Liver (tissue), 3 donors: ENCODE measurements at regions not wholly inside any gene's neighbourhood (a gene's known extent, or its start where the extent isn't known, plus 50 kb on each side); places are given as distances from the start of the nearest gene placed in this dataset.
"Not testable (repeated sequence)": the region's sequence is repeated elsewhere in the genome, so short reads cannot be mapped to it uniquely, and the experiment has no call there.

Experiments used
- CTCF ChIP-seq: fragments of 150-350 bp; IDR thresholded peaks from 2 replicates; pipeline ENCODE4 v1.5.1; 2017; ENCODE audit warnings: improper control_type of control experiment, low read depth, low read length; ENCODE audit not compliant: missing input control
- EGR1 ChIP-seq, 2 donors: IDR thresholded peaks; 2 replicates each; pipeline ENCODE4 v1.6.1; 2016 to 2018; ENCODE audit warnings: antibody characterized with exemption in 2 of 2, low read depth in 2 of 2
- FOXA1 ChIP-seq: IDR thresholded peaks from 2 replicates; pipeline ENCODE4 v1.6.1; 2016; ENCODE audit warnings: antibody characterized with exemption
- GABPA ChIP-seq, 2 donors: IDR thresholded peaks in 1 of 2; conservative IDR thresholded peaks in 1 of 2; 2 replicates each; pipeline ENCODE4 v1.6.1; 2016; ENCODE audit warnings: antibody characterized with exemption in 2 of 2, mild to moderate bottlenecking in 1 of 2, moderate library complexity in 1 of 2
- HNF4G ChIP-seq: IDR thresholded peaks from 2 replicates; pipeline ENCODE4 v1.6.1; 2016; ENCODE audit warnings: antibody characterized with exemption
- JUND ChIP-seq, 2 donors: IDR thresholded peaks; 2 replicates each; pipeline ENCODE4 v1.6.1; 2016; ENCODE audit warnings: antibody characterized with exemption in 2 of 2
- MAX ChIP-seq: IDR thresholded peaks from 2 replicates; pipeline ENCODE4 v1.6.1; 2016; ENCODE audit warnings: antibody characterized with exemption
- RAD21 ChIP-seq, 2 donors: IDR thresholded peaks; 2 replicates each; pipeline ENCODE4 v1.6.1; 2016; ENCODE audit warnings: antibody characterized with exemption in 2 of 2, mild to moderate bottlenecking in 2 of 2
- REST ChIP-seq: IDR thresholded peaks from 2 replicates; pipeline ENCODE4 v1.6.1; 2016; ENCODE audit warnings: antibody characterized with exemption, mild to moderate bottlenecking
- RXRA ChIP-seq, 2 donors: IDR thresholded peaks; 2 replicates each; pipeline ENCODE4 v1.6.1; 2017 to 2018; ENCODE audit warnings: antibody characterized with exemption in 2 of 2, mild to moderate bottlenecking in 1 of 2
- SP1 ChIP-seq: IDR thresholded peaks from 2 replicates; pipeline ENCODE4 v1.6.1; 2018; ENCODE audit warnings: antibody characterized with exemption, mild to moderate bottlenecking
- TAF1 ChIP-seq: conservative IDR thresholded peaks from 2 replicates; pipeline ENCODE4 v1.6.1; 2016; ENCODE audit warnings: antibody characterized with exemption, mild to moderate bottlenecking
- ZBTB33 ChIP-seq: IDR thresholded peaks from 2 replicates; pipeline ENCODE4 v1.6.1; 2016; ENCODE audit warnings: antibody characterized with exemption
- donor health status: healthy.
- donor health status: healthy.

GRCh38 chr3:21204122-21204521, 546.9 kb downstream of the ZNF385D start:
- TF ChIP-seq TAF1; CTCF; MAX; GABPA (IDR thresholded peaks at IDR 0.05 in 1 of 2, conservative IDR thresholded peaks at IDR 0.05 in 1 of 2); ZBTB33; REST; RXRA (IDR thresholded peaks at IDR 0.05); JUND (IDR thresholded peaks at IDR 0.05); RAD21 (IDR thresholded peaks at IDR 0.05); HNF4G; SP1; FOXA1; EGR1 (IDR thresholded peaks at IDR 0.05; ENCODE audit: low read depth in 2 of 2): not testable (repeated sequence)
